PC-9 (cell line): ENCODE measurements at regions not wholly inside any gene's neighbourhood (a gene's known extent, or its start where the extent isn't known, plus 50 kb on each side); places are given as distances from the start of the nearest gene placed in this dataset.

Experiments
- BruUV-seq: library from RNA; stranded (reverse); fragments of 400-500 nt; replicated peaks from 2 replicates; lab custom pipeline; 2021; lab: Mats Ljungman, UMichigan
- CTCF ChIA-PET: fragments of 300-600 bp; sonication (Branson Sonifier 250); formaldehyde crosslinking; loops from one replicate; lab custom pipeline; 2022; ENCODE audit warnings: antibody characterized with exemption; lab: Charles Lee
- POLR2A ChIA-PET: fragments of 300-600 bp; sonication (Branson Sonifier 250); formaldehyde crosslinking; loops from one replicate; lab custom pipeline; 2022; ENCODE audit warnings: antibody characterized with exemption; ENCODE audit not compliant: unreplicated experiment; lab: Charles Lee
- DNase-seq, 2 experiments: peaks; one replicate each; pipeline versions ENCODE4 v3.0.0 to v3.0.0-alpha.2; 2015 to 2022; ENCODE audit warnings: mixed read lengths in 1 of 2
- H2AFZ ChIP-seq: fragments of 200-600 bp; sonication (generic); 2 replicates; pipeline ENCODE4 v1.8.1; 2017; ENCODE audit warnings: antibody characterized with exemption
- H3F3A ChIP-seq: fragments of 200-600 bp; sonication (generic); 2 replicates; pipeline ENCODE4 v1.8.1; 2017; ENCODE audit warnings: antibody characterized with exemption, mild to moderate bottlenecking, low read depth; ENCODE audit not compliant: insufficient read depth
- H3K27ac ChIP-seq: fragments of 200-600 bp; sonication (generic); 2 replicates; pipeline ENCODE4 v1.6.1; 2016; ENCODE audit warnings: mixed run types
- H3K27me3 ChIP-seq: fragments of 200-600 bp; sonication (generic); 2 replicates; pipeline ENCODE4 v1.6.1; 2016; ENCODE audit warnings: low read depth, mixed run types; ENCODE audit not compliant: insufficient read depth
- H3K36me3 ChIP-seq: fragments of 200-600 bp; sonication (generic); 2 replicates; pipeline ENCODE4 v1.6.1; 2016; ENCODE audit warnings: low read depth, mixed run types
- H3K4me1 ChIP-seq: fragments of 200-600 bp; sonication (generic); replicated peaks from 2 replicates; pipeline ENCODE4 v1.6.1; 2016; ENCODE audit warnings: mixed run types; ENCODE audit not compliant: insufficient read depth
- H3K4me2 ChIP-seq: fragments of 200-600 bp; sonication (generic); 2 replicates; pipeline ENCODE4 v1.6.1; 2017; ENCODE audit warnings: mixed run types
- H3K4me3 ChIP-seq: fragments of 200-600 bp; sonication (generic); 2 replicates; pipeline ENCODE4 v1.6.1; 2016; ENCODE audit warnings: mixed run types
- H3K79me2 ChIP-seq: fragments of 200-600 bp; sonication (generic); 2 replicates; pipeline ENCODE4 v1.6.1; 2017; ENCODE audit warnings: low read depth, mixed run types
- H3K9me2 ChIP-seq: fragments of 200-600 bp; sonication (generic); 2 replicates; pipeline ENCODE4 v1.8.1; 2017; ENCODE audit warnings: mild to moderate bottlenecking; ENCODE audit not compliant: insufficient read depth
- H3K9me3 ChIP-seq: fragments of 200-600 bp; sonication (generic); 2 replicates; pipeline ENCODE4 v1.8.1; 2016; ENCODE audit warnings: low read depth; ENCODE audit not compliant: insufficient read depth
- H4K20me1 ChIP-seq: fragments of 200-600 bp; sonication (generic); 2 replicates; pipeline ENCODE4 v1.8.1; 2017; ENCODE audit not compliant: insufficient read depth
- EZH2 ChIP-seq: fragments of 200-600 bp; sonication (generic); IDR thresholded peaks from 2 replicates; pipeline ENCODE4 v1.8.0; 2017; ENCODE audit warnings: antibody characterized with exemption, low read depth
- intact Hi-C: fragments of 100-400 bp; cut with micrococcal nuclease; formaldehyde crosslinking; loops from one replicate; pipeline ENCODE4 v1.10.0; 2022; ENCODE audit not compliant: unreplicated experiment
- TF ChIP-seq, protein P1 (sequence below): fragments of 200-600 bp; sonication (generic); conservative IDR thresholded peaks from 2 replicates; pipeline ENCODE4 v1.6.1; 2017; ENCODE audit warnings: mixed run types, antibody characterized with exemption, mild to moderate bottlenecking, moderate library complexity

DNA sequence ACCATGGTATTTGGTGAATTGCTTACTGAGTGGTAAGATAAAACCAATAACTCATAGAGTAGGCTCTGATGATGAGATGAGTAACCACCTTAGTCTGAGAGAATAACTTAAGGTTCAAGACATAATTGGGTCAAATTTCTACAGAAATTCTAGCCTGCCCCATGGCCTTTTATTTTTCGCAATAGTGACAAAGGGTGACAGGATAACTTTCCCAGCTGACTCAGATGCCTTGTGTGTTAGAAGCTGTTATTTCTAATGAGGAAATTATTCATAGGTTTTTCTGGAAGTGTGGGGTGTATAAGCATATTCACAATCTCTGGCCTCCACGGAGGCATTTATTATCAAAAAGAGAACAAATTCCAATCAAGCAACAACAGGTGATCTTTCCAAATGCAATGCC is 159.0 kb downstream of the NUP35 start:
- TF ChIP-seq, protein P1, sequence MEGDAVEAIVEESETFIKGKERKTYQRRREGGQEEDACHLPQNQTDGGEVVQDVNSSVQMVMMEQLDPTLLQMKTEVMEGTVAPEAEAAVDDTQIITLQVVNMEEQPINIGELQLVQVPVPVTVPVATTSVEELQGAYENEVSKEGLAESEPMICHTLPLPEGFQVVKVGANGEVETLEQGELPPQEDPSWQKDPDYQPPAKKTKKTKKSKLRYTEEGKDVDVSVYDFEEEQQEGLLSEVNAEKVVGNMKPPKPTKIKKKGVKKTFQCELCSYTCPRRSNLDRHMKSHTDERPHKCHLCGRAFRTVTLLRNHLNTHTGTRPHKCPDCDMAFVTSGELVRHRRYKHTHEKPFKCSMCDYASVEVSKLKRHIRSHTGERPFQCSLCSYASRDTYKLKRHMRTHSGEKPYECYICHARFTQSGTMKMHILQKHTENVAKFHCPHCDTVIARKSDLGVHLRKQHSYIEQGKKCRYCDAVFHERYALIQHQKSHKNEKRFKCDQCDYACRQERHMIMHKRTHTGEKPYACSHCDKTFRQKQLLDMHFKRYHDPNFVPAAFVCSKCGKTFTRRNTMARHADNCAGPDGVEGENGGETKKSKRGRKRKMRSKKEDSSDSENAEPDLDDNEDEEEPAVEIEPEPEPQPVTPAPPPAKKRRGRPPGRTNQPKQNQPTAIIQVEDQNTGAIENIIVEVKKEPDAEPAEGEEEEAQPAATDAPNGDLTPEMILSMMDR: no peak
- TF ChIP-seq EZH2: no peak
- no peaks in the 10 kb centered on the region for H3K27me3 ChIP-seq

DNA sequence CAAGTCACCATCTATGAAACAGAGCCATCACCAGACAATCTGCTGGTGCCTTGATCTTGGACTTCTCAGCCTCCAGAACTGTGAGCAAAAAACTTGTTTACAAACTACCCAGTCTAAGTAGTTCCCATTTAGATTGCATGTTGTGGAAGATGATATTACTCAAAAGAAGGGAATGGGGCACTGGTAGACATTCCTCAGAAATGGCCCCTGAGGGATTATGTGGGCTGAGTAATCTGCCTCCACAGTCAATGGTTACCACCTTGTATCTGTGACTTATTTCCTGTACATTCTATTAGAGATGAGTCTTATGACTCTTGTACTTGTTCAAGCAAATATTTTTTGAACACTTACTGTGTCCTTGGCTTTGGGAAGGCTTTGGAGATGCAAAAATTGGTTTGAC is 160.4 kb downstream of the NUP35 start:
- peak in 1 of 2 experiments; percentile 53 for DNase-seq
- no TSS peak for BruUV-seq
- ChIA-PET CTCF (no interaction called here), POLR2A (no interaction called here)
- Histone ChIP-seq H3K4me3 (no peak overlapping the region), H3K79me2 (no peaks in the 10 kb centered on the region), H3K4me2 (no peak overlapping the region), H3K27ac (no peak overlapping the region), H3K9me3 (peaks cover 17% of the 10 kb centered on the region; the same call in 1 of the 2 replicates), H2AFZ (no peak overlapping the region), H3K27me3 (no peaks in the 10 kb centered on the region), H3K36me3 (no peaks in the 10 kb centered on the region), H3F3A (no peaks in the 10 kb centered on the region), H3K4me1 (peaks cover 19% of the 10 kb centered on the region; the same call in 1 of the 2 replicates), H4K20me1 (no peaks in the 10 kb centered on the region), H3K9me2 (no peaks in the 10 kb centered on the region)
- TF ChIP-seq, protein P1: no peak
- no peak for TF ChIP-seq EZH2
- intact Hi-C loops: no loop called here

More for the DNA sequence above, 159.0 kb downstream of the NUP35 start:
- ChIA-PET POLR2A (no interaction called here), CTCF (no interaction called here)
- intact Hi-C loops: no loop called here
- H3K4me3 ChIP-seq: no peak overlapping the region
- H3K79me2 ChIP-seq: no peaks in the 10 kb centered on the region
- no TSS peak for BruUV-seq
- H3K4me2 ChIP-seq: no peak overlapping the region
- H2AFZ ChIP-seq: no peak overlapping the region; the same call in 1 of the 2 replicates
- no peaks in the 10 kb centered on the region for H3K36me3 ChIP-seq
- no peak overlapping the region for H3K27ac ChIP-seq
- H3F3A ChIP-seq: no peaks in the 10 kb centered on the region
- peaks cover 17% of the 10 kb centered on the region; the same call in 1 of the 2 replicates for H3K9me3 ChIP-seq
- peaks cover 19% of the 10 kb centered on the region; the same call in 1 of the 2 replicates for H3K4me1 ChIP-seq
- no peak for DNase-seq
- H4K20me1 ChIP-seq: no peaks in the 10 kb centered on the region
- H3K9me2 ChIP-seq: no peaks in the 10 kb centered on the region

DNA sequence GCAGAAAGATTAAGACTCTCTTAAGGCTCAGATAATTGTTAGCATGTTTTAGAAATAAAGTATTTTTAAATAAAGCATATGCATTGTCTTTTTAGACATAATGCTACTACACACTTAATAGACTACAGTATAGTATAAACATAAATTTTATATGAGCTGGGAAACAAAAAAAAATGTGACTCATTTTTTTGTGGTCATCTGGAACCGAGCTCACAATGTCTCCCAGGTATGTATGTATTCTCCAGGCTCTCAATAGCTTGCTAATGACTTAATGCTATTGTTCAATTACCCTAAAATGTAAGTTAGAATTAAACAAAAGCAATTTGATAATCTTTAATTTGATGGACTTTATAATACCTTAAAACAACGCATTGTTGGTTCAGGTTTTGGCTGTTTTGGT is 167.2 kb downstream of the NUP35 start:
- intact Hi-C loops: loop anchor here (5.0 kb wide), 1 partner anchor 71 kb away; no protein-coding TSS in a partner anchor
- H4K20me1 ChIP-seq: no peaks in the 10 kb centered on the region
- H3K9me2 ChIP-seq: no peaks in the 10 kb centered on the region
- no peak overlapping the region for H2AFZ ChIP-seq
- no peaks in the 10 kb centered on the region for H3K79me2 ChIP-seq
- no peaks in the 10 kb centered on the region for H3K36me3 ChIP-seq
- no peaks in the 10 kb centered on the region for H3F3A ChIP-seq
- TF ChIP-seq, protein P1: no peak
- TF ChIP-seq EZH2: no peak
- no peaks in the 10 kb centered on the region for H3K27me3 ChIP-seq
- DNase-seq: no peak
- BruUV-seq: no TSS peak
- CTCF ChIA-PET: no interaction called here
- H3K27ac ChIP-seq: no peak overlapping the region
- POLR2A ChIA-PET: no interaction called here
- H3K4me1 ChIP-seq: no peaks in the 10 kb centered on the region
- H3K4me3 ChIP-seq: no peak overlapping the region
- H3K9me3 ChIP-seq: no peaks in the 10 kb centered on the region
- no peak overlapping the region for H3K4me2 ChIP-seq
